SK-N-SH (cell line): ENCODE measurements at regions not wholly inside any gene's neighbourhood (a gene's known extent, or its start where the extent isn't known, plus 50 kb on each side); places are given as distances from the start of the nearest gene placed in this dataset.

Experiments used
- CTCF ChIA-PET: fragments of 300-600, 350-600 bp; formaldehyde crosslinking; extraction: SDS; loops from one replicate; lab custom pipeline; 2021; lab: Yijun Ruan, JAX
- POLR2A ChIA-PET: fragments of 350-600 bp; sonication (Branson Sonifier 250); formaldehyde crosslinking; extraction: SDS; loops from one replicate; lab custom pipeline; 2020; ENCODE audit warnings: antibody characterized with exemption, inconsistent platforms; lab: Yijun Ruan, JAX
- DNase-seq: peaks from one replicate; pipeline ENCODE4 v3.0.0; 2012
- H2AFZ ChIP-seq: fragments of 200-600 bp; sonication (generic); 2 replicates; pipeline ENCODE4 v1.8.1; 2016; ENCODE audit warnings: antibody characterized with exemption, mild to moderate bottlenecking, low read depth
- H3F3A ChIP-seq: fragments of 200-600 bp; sonication (generic); replicated peaks from 2 replicates; pipeline ENCODE3; 2016; ENCODE audit warnings: antibody characterized with exemption, mild to moderate bottlenecking; ENCODE audit not compliant: insufficient read depth
- H3K27ac ChIP-seq, 2 experiments: fragments of 200-500 bp in 1 of 2; fragments of 200-600 bp in 1 of 2; sonication (Bioruptor generic) in 1 of 2; sonication (generic), shearing (Covaris generic) in 1 of 2; 2 replicates each; pipeline versions ENCODE4 v1.5.1 to v1.6.1; 2014 to 2016; ENCODE audit warnings: low read depth in 2 of 2, inconsistent platforms in 1 of 2, low read length in 1 of 2, mild to moderate bottlenecking in 1 of 2, mixed read lengths in 1 of 2
- H3K27me3 ChIP-seq: fragments of 200-600 bp; sonication (generic), shearing (Covaris generic); 2 replicates; pipeline ENCODE4 v1.6.1; 2016; ENCODE audit warnings: mixed run types; ENCODE audit not compliant: insufficient read depth
- H3K36me3 ChIP-seq, 2 experiments: fragments of 200-500 bp in 1 of 2; fragments of 200-600 bp in 1 of 2; sonication (Bioruptor generic) in 1 of 2; sonication (generic) in 1 of 2; replicated peaks in 1 of 2; 2 replicates each; pipeline versions ENCODE3 to v1.5.1; 2014 to 2016; ENCODE audit warnings: low read length in 1 of 2, mild to moderate bottlenecking in 1 of 2; ENCODE audit not compliant: insufficient read depth in 2 of 2, control insufficient read depth in 1 of 2
- H3K4me1 ChIP-seq, 2 experiments: fragments of 200-500 bp in 1 of 2; fragments of 200-600 bp in 1 of 2; sonication (Bioruptor generic) in 1 of 2; sonication (generic), shearing (Covaris generic) in 1 of 2; 2 replicates each; pipeline versions ENCODE4 v1.5.1 to v1.6.1; 2014 to 2016; ENCODE audit warnings: low read depth in 1 of 2, low read length in 1 of 2, mixed run types in 1 of 2; ENCODE audit not compliant: insufficient read depth in 2 of 2, control insufficient read depth in 1 of 2
- H3K4me2 ChIP-seq: fragments of 200-600 bp; sonication (generic), shearing (Covaris generic); 2 replicates; pipeline ENCODE4 v1.6.1; 2017; ENCODE audit warnings: mixed run types
- H3K4me3 ChIP-seq, 2 experiments: fragments of 200-500 bp in 1 of 2; fragments of 200-600 bp in 1 of 2; sonication (Bioruptor generic) in 1 of 2; sonication (generic), shearing (Covaris generic) in 1 of 2; 2 replicates each; pipeline versions ENCODE4 v1.5.1 to v1.8.1; 2014 to 2016; ENCODE audit warnings: low read depth in 2 of 2, inconsistent platforms in 1 of 2, low read length in 1 of 2, mild to moderate bottlenecking in 1 of 2, mixed read lengths in 1 of 2, moderate library complexity in 1 of 2
- H3K79me2 ChIP-seq: fragments of 200-600 bp; sonication (generic); 2 replicates; pipeline ENCODE4 v1.8.1; 2017; ENCODE audit warnings: mild to moderate bottlenecking; ENCODE audit not compliant: insufficient read depth
- H3K9ac ChIP-seq: fragments of 200-600 bp; sonication (generic); 2 replicates; pipeline ENCODE4 v1.6.1; 2017; ENCODE audit warnings: mixed run types
- H3K9me2 ChIP-seq: fragments of 200-600 bp; sonication (generic); 2 replicates; pipeline ENCODE4 v1.6.1; 2017; ENCODE audit warnings: mixed run types
- H3K9me3 ChIP-seq: fragments of 200-600 bp; sonication (generic); 2 replicates; pipeline ENCODE4 v1.6.1; 2017; ENCODE audit warnings: mixed run types, mild to moderate bottlenecking, moderate library complexity
- H4K20me1 ChIP-seq: fragments of 200-600 bp; sonication (generic); 2 replicates; pipeline ENCODE4 v1.6.1; 2017; ENCODE audit warnings: mild to moderate bottlenecking, mixed run types; ENCODE audit not compliant: insufficient read depth
- CHD2 ChIP-seq: fragments of 150-350 bp; IDR thresholded peaks from 2 replicates; pipeline ENCODE4 v1.6.1; 2018; ENCODE audit warnings: low read length; ENCODE audit not compliant: partially characterized antibody
- EZH2phosphoT487 ChIP-seq: fragments of 200-600 bp; sonication (generic); IDR thresholded peaks from 2 replicates; pipeline ENCODE4 v1.6.1; 2017; ENCODE audit warnings: low read depth, mixed run types, mild to moderate bottlenecking, antibody characterized with exemption, moderate library complexity, borderline replicate concordance
- FOXM1 ChIP-seq: IDR thresholded peaks from 2 replicates; pipeline ENCODE4 v1.4.0; 2012; ENCODE audit warnings: low read depth, mild to moderate bottlenecking
- GABPA ChIP-seq: IDR thresholded peaks from 2 replicates; pipeline ENCODE4 v1.4.0; 2012; ENCODE audit warnings: low read depth, mild to moderate bottlenecking
- GATA2 ChIP-seq: sonication (generic); formaldehyde crosslinking; IDR thresholded peaks from 2 replicates; pipeline ENCODE4 v1.5.0; 2020; ENCODE audit warnings: mild to moderate bottlenecking, missing genetic modification reagents
- JUND ChIP-seq: IDR thresholded peaks from 2 replicates; pipeline ENCODE4 v1.4.0; 2012
- MAX ChIP-seq: IDR thresholded peaks from 2 replicates; pipeline ENCODE4 v1.4.0; 2012; ENCODE audit warnings: low read depth
- NFIC ChIP-seq: IDR thresholded peaks from 2 replicates; pipeline ENCODE4 v1.4.0; 2012; ENCODE audit warnings: borderline replicate concordance
- PBX3 ChIP-seq: IDR thresholded peaks from 2 replicates; pipeline ENCODE4; 2012
- RCOR1 ChIP-seq: fragments of 150-350 bp; IDR thresholded peaks from 2 replicates; pipeline ENCODE4 v1.6.1; 2017; ENCODE audit warnings: antibody characterized with exemption, low read length
- REST ChIP-seq: IDR thresholded peaks from 2 replicates; pipeline ENCODE4 v1.6.1; 2012; ENCODE audit warnings: mild to moderate bottlenecking, low read depth, low read length, moderate library complexity
- RXRA ChIP-seq: IDR thresholded peaks from 2 replicates; pipeline ENCODE4 v1.4.0; 2012; ENCODE audit warnings: low read depth, mild to moderate bottlenecking, borderline replicate concordance
- SIN3A ChIP-seq: IDR thresholded peaks from 2 replicates; pipeline ENCODE4 v1.6.1; 2012; ENCODE audit warnings: low read depth, mild to moderate bottlenecking, low read length, moderate library complexity, borderline replicate concordance
- TAF1 ChIP-seq: IDR thresholded peaks from 2 replicates; pipeline ENCODE4 v1.6.1; 2012; ENCODE audit warnings: low read depth, mild to moderate bottlenecking, low read length, moderate library complexity, borderline replicate concordance
- TCF12 ChIP-seq: IDR thresholded peaks from 2 replicates; pipeline ENCODE4 v1.4.0; 2012
- USF1 ChIP-seq: IDR thresholded peaks from 2 replicates; pipeline ENCODE4 v1.4.0; 2012; ENCODE audit warnings: low read depth, borderline replicate concordance
- USF2 ChIP-seq: fragments of 150-350 bp; IDR thresholded peaks from 2 replicates; pipeline ENCODE4 v1.6.1; 2017; ENCODE audit warnings: antibody characterized with exemption, low read length, low read depth, borderline replicate concordance
- ZBTB33 ChIP-seq: IDR thresholded peaks from 2 replicates; pipeline ENCODE4 v1.4.0; 2012; ENCODE audit warnings: low read depth, borderline replicate concordance
- WGBS: methylation state at CpG from one replicate; pipeline ENCODE4 v1.1.6; 2017; ENCODE audit warnings: low lambda C conversion rate; 5-methylcytosine and 5-hydroxymethylcytosine counted together

- 30% methylated on average over 2 of the region's 2 CpGs for WGBS
- Histone ChIP-seq H3K4me2 (no peak overlapping the region), H3K36me3 (no peaks in the 10 kb centered on the region), H4K20me1 (no peaks in the 10 kb centered on the region), H2AFZ (no peak overlapping the region), H3K79me2 (no peaks in the 10 kb centered on the region), H3F3A (no peaks in the 10 kb centered on the region), H3K9me3 (no peaks in the 10 kb centered on the region), H3K4me1 (peaks cover 0 to 18% of the 10 kb centered on the region in 2 experiments; a peak in 1 of 4 replicates), H3K9ac (no peak overlapping the region)
- DNase-seq, result no peak
- TF ChIP-seq JUND (no peak), CHD2 (no peak)
- TF ChIP-seq, all 33 proteins: peak for 0
- ChIA-PET POLR2A (no interaction called here), CTCF (no interaction called here)
- Histone ChIP-seq H3K4me3 (no peak overlapping the region), H3K27ac (no peak overlapping the region), H3K9me2 (no peaks in the 10 kb centered on the region), H3K27me3 (no peaks in the 10 kb centered on the region)
These were observed 271.6 kb downstream of the ABCC12 start for GRCh38 chr16:47884116-47884725.

GRCh38 chr16:47881574-47881973, 274.2 kb downstream of the ABCC12 start:
- CTCF ChIA-PET, result no interaction called here
- H2AFZ ChIP-seq, result no peak overlapping the region
- H3K79me2 ChIP-seq, result no peaks in the 10 kb centered on the region
- no peaks in the 10 kb centered on the region for H3F3A ChIP-seq
- H3K9me2 ChIP-seq, result no peaks in the 10 kb centered on the region
- WGBS, result 44% methylated on average over 4 of the region's 4 CpGs
- no peaks in the 10 kb centered on the region; a peak in 1 of 4 replicates for H3K4me1 ChIP-seq
- no peak overlapping the region for H3K27ac ChIP-seq
- no peak overlapping the region for H3K9ac ChIP-seq
- no peak overlapping the region for H3K4me2 ChIP-seq
- no peaks in the 10 kb centered on the region for H3K36me3 ChIP-seq
- no peak for DNase-seq
- H3K4me3 ChIP-seq, result no peak overlapping the region
- H3K9me3 ChIP-seq, result no peaks in the 10 kb centered on the region
- no peaks in the 10 kb centered on the region for H3K27me3 ChIP-seq
- no peak for TF ChIP-seq RCOR1
- TF ChIP-seq FOXM1, result no peak
- TF ChIP-seq REST, result no peak
- no peak for TF ChIP-seq MAX
- no peak for TF ChIP-seq USF1
- TF ChIP-seq GATA2 (CRISPR knock-in tag), result no peak
- no peak for TF ChIP-seq JUND
- TF ChIP-seq RXRA, result no peak
- TF ChIP-seq TCF12, result no peak
- TF ChIP-seq SIN3A, result no peak
- no peak for TF ChIP-seq PBX3
- no peak for TF ChIP-seq ZBTB33
- TF ChIP-seq EZH2phosphoT487, result no peak
- no peak for TF ChIP-seq GABPA
- no peak for TF ChIP-seq TAF1
- TF ChIP-seq NFIC, result no peak
- no peak for TF ChIP-seq USF2
- no peaks in the 10 kb centered on the region for H4K20me1 ChIP-seq
- POLR2A ChIA-PET, result interaction anchor here (0.6 kb wide), 1 partner anchor 438 kb away, joined by 3 read pairs; no protein-coding TSS in a partner anchor
